Activated CD4-positive, alpha-beta T cell treated with anti-CD3 and anti-CD28 coated beads, Interleukin-2, amount 10 ng/mL, durations not matched to agents 24 days and 14 days (primary cell): ENCODE measurements at regions not wholly inside any gene's neighbourhood (a gene's known extent, or its start where the extent isn't known, plus 50 kb on each side); places are given as distances from the start of the nearest gene placed in this dataset.

Source experiments
- DNase-seq: peaks from one replicate; pipeline ENCODE4 v3.0.0; 2022
- H3K27ac Mint-ChIP-seq: one replicate; pipeline ENCODE4 v1.8.0; 2022; ENCODE audit warnings: mild to moderate bottlenecking, mixed read lengths
- H3K27me3 Mint-ChIP-seq: one replicate; pipeline ENCODE4 v1.8.0; 2022; ENCODE audit warnings: mixed read lengths
- H3K36me3 Mint-ChIP-seq: one replicate; pipeline ENCODE4 v1.8.0; 2022; ENCODE audit warnings: low read depth, mild to moderate bottlenecking, mixed read lengths
- H3K4me1 Mint-ChIP-seq: one replicate; pipeline ENCODE4 v1.8.0; 2021; ENCODE audit warnings: mixed read lengths
- H3K4me3 Mint-ChIP-seq: one replicate; pipeline ENCODE4 v1.8.0; 2022; ENCODE audit warnings: mild to moderate bottlenecking, moderate library complexity, mixed read lengths
- H3K9me3 Mint-ChIP-seq: one replicate; pipeline ENCODE4 v1.8.0; 2021; ENCODE audit warnings: mixed read lengths
- intact Hi-C: fragments of 100-400 bp; cut with micrococcal nuclease; formaldehyde crosslinking; loops from one replicate; pipeline ENCODE4 v1.15.1; 2023

DNA sequence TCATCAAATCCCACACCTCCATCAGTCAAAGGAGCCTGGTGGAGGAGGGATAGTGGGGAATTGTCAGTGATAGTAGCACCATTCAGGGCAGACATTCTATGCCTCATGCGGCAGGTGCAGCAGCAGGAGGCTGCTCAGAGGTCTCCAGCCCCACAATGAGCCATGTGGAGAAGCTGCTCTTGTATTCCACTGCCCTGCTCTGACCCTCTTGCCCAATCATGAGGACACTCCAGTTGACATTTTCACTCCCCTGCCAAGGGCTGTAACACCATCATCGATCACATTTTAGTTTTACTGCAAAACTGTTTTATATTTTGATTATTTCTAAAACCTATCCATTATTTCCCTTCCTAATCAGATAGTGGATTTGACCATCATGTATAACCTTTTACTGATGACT, 487.6 kb upstream of the KLHL29 start:
- no peaks in the 10 kb centered on the region for H3K27me3 Mint-ChIP-seq
- no peak overlapping the region for H3K4me3 Mint-ChIP-seq
- H3K9me3 Mint-ChIP-seq = no peaks in the 10 kb centered on the region
- DNase-seq = no peak
- H3K27ac Mint-ChIP-seq = no peak overlapping the region
- H3K36me3 Mint-ChIP-seq = no peaks in the 10 kb centered on the region
- intact Hi-C loops = no loop called here
- no peaks in the 10 kb centered on the region for H3K4me1 Mint-ChIP-seq

DNA sequence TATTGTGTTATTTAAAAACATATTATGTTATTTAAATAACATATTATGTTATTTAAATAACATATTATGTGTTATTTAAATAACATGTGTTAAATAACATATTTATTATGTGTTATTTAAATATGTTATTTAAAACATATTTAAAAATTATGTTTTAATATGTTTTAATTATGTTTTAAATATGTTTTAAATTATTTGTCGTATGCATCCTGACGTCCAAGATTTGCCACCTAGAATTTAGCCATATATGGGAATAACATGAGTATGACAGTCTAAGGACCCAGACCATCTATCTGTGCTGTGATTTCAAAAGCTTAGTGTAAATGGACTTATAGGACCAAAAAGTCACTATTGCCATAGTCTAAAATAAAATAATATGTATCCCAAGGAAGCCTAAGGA, 484.3 kb upstream of the KLHL29 start:
- H3K27ac Mint-ChIP-seq = no peak overlapping the region
- H3K9me3 Mint-ChIP-seq = no peaks in the 10 kb centered on the region
- intact Hi-C loops = no loop called here
- no peak for DNase-seq
- no peaks in the 10 kb centered on the region for H3K27me3 Mint-ChIP-seq
- no peak overlapping the region for H3K4me3 Mint-ChIP-seq
- H3K4me1 Mint-ChIP-seq = no peaks in the 10 kb centered on the region
- no peaks in the 10 kb centered on the region for H3K36me3 Mint-ChIP-seq

DNA sequence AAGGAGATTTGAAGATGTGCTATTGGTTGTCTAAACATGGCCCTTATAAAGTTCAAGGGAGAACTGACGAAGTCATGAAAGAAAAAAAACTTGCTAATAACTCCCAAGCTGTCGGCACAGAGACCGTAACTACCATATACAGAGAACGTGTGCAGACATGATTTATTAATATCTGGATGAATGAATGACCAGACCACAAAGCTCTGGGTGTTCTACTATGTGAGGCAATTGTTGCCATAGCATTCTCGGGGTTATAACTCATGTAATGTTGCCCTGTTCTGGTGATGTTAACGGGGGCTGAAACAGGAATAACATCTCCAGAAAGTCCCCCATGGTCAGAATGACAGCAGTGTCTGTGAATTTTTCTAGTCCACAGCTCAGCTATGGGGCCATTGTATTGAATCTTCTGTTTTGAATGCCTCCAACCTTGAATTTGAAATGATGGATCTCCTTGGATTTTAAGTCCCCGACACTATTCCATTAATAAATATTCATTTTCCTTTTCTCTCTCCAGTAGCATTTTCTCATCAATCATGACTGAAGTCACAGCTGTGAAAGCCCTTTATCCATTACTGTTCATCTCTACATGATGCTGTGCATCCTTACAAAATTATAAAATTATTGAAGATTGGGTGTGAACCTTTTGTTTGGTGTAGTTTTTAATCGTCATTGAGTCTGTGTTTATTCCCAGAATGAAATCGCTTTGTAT, 483.4 kb upstream of the KLHL29 start:
- intact Hi-C loops = no loop called here
- H3K9me3 Mint-ChIP-seq = no peaks in the 10 kb centered on the region
- H3K4me3 Mint-ChIP-seq = no peak overlapping the region
- no peak overlapping the region for H3K27ac Mint-ChIP-seq
- no peak for DNase-seq
- H3K27me3 Mint-ChIP-seq = no peaks in the 10 kb centered on the region
- no peaks in the 10 kb centered on the region for H3K4me1 Mint-ChIP-seq
- H3K36me3 Mint-ChIP-seq = no peaks in the 10 kb centered on the region

DNA sequence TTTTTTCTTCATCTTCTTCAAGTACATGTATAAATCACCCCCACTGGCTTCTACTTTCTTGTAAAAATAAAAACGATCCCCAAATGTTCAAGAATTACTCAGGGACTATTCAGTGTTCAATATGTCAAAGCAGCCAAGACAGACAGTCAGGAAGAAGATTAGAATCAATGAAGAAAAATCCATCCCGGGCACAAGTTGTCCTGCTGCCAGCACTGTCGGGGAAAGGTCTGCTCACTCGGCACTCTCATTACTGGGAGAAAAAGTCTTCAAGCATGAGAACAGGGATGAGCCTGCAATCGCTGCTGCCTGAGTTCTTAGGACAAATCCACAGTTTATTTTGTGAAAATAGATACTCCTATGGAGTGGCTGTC, 482.8 kb upstream of the KLHL29 start:
- no peak overlapping the region for H3K4me3 Mint-ChIP-seq
- no peak for DNase-seq
- no peaks in the 10 kb centered on the region for H3K4me1 Mint-ChIP-seq
- intact Hi-C loops = no loop called here
- H3K27me3 Mint-ChIP-seq = no peaks in the 10 kb centered on the region
- no peaks in the 10 kb centered on the region for H3K36me3 Mint-ChIP-seq
- no peak overlapping the region for H3K27ac Mint-ChIP-seq
- H3K9me3 Mint-ChIP-seq = no peaks in the 10 kb centered on the region

DNA sequence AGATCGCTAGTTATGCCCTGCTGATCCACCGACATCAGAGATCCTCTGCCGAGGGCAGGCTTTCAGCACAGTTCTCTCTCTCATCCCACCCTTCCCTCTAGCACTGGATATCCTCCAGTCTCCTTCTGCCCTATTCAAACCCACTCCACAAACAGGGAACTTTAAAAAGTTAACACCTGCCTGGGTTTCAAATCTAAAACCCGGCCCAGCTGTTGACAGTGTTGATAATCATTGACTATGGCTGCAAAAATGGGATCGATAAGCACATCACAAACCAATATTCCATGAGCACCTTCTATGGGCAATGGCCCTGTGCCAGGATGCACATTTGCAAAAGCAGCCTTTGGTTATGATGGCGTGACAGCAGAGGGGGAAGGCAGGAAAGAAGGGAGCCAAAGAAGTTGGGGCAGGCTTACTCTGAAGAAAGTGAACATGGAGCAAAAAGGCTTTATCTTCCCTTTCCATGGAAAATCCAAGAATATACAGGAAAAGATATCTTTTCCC, 482.3 kb upstream of the KLHL29 start:
- no peak overlapping the region for H3K4me3 Mint-ChIP-seq
- H3K4me1 Mint-ChIP-seq = no peaks in the 10 kb centered on the region
- no peaks in the 10 kb centered on the region for H3K36me3 Mint-ChIP-seq
- no peak for DNase-seq
- no peaks in the 10 kb centered on the region for H3K27me3 Mint-ChIP-seq
- H3K9me3 Mint-ChIP-seq = no peaks in the 10 kb centered on the region
- intact Hi-C loops = no loop called here
- H3K27ac Mint-ChIP-seq = no peak overlapping the region

DNA sequence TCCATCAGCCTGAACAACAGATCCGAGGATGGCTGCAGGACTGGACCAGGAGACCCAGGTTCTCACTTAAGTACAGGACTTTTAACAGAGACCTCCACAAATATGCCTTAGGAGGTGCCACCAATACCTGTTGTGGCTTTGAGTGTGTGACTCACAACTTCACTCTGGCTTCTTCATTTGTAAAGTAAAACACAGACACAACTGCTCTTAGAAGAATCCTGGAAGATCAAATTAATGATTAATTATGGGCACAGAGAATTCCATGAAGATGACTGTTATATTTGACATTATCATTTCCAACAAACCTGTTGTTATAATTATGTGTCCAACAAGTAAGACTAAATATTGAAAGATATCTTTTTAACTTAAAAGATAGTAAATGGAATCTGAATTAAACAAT, 481.4 kb upstream of the KLHL29 start:
- intact Hi-C loops = no loop called here
- DNase-seq = no peak
- Mint-ChIP-seq H3K36me3 (no peaks in the 10 kb centered on the region), H3K4me1 (no peaks in the 10 kb centered on the region), H3K9me3 (no peaks in the 10 kb centered on the region), H3K27me3 (no peaks in the 10 kb centered on the region), H3K4me3 (no peak overlapping the region), H3K27ac (no peak overlapping the region)

DNA sequence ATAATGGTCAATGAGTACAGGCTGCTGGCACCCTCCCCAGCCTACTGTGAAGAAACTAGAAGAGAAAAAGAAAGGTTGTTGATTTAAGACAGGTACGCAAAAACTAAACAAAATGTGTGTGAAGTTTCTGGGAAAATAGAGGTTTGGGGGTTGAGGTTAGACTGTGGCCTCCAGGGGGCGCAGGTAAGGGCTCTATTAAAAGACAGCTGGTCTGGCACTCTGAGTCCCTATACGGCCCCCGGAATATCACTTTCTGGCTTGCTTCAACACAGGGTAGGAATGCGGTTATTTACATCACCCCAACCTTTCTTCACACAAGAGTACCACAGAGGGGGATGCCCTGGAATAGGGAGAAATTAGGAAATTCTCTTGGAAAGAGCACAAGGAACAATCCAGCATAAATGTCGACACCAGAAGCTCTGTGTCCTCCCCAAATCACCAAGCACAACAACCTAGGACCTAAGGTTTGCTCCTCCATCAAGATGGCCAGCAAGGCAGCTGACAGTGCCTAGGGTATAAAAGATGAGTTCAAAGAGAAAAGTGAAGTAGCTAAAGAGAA, 480.8 kb upstream of the KLHL29 start:
- H3K4me1 Mint-ChIP-seq = no peaks in the 10 kb centered on the region
- no peak overlapping the region for H3K4me3 Mint-ChIP-seq
- H3K9me3 Mint-ChIP-seq = no peaks in the 10 kb centered on the region
- DNase-seq = peak; percentile 58
- H3K36me3 Mint-ChIP-seq = no peaks in the 10 kb centered on the region
- no peak overlapping the region for H3K27ac Mint-ChIP-seq
- no peaks in the 10 kb centered on the region for H3K27me3 Mint-ChIP-seq
- intact Hi-C loops = no loop called here

DNA sequence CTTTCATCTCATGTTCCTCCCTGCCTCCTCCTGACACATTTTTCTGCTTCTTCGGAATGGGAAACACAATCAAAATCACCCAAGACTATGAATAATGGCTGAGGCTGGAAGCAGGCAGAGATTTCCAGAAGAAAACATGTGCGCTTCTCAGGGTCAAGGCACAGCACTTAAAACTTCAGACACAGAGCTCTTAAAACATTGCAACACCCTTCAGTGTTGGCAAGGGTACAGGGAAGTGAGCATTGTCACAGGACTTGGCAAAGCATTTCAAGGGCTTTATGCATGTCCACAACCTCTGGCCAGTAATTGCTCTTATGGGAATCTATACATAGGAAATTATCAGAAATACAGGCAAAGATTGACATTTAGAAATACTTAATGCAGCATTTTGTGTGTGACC, 477.6 kb upstream of the KLHL29 start:
- Mint-ChIP-seq H3K27me3 (no peaks in the 10 kb centered on the region), H3K4me1 (no peaks in the 10 kb centered on the region), H3K4me3 (no peak overlapping the region), H3K27ac (no peak overlapping the region), H3K36me3 (no peaks in the 10 kb centered on the region), H3K9me3 (no peaks in the 10 kb centered on the region)
- intact Hi-C loops = no loop called here
- no peak for DNase-seq

DNA sequence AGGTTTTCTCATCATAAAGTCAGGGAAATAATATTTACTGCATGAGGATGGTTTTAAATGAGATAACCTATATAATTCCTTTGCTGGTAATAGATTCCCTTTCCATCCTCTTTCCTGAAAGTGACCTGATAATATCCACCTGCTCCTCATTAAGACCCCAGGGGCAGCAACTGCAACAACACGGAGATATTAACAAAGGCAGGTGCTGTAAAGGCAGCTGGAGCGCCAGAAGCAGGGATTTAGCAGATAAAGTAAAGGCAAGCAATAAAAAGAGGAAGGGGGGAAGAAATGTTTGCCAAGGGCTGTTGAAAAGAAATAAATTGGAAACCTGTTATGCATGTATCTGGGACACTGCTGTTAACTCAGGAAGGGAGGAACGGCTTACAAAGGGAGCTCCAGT, 472.6 kb upstream of the KLHL29 start:
- DNase-seq = no peak
- Mint-ChIP-seq H3K27me3 (no peaks in the 10 kb centered on the region), H3K4me1 (no peaks in the 10 kb centered on the region), H3K9me3 (no peaks in the 10 kb centered on the region), H3K36me3 (no peaks in the 10 kb centered on the region), H3K4me3 (no peak overlapping the region), H3K27ac (no peak overlapping the region)
- intact Hi-C loops = no loop called here

DNA sequence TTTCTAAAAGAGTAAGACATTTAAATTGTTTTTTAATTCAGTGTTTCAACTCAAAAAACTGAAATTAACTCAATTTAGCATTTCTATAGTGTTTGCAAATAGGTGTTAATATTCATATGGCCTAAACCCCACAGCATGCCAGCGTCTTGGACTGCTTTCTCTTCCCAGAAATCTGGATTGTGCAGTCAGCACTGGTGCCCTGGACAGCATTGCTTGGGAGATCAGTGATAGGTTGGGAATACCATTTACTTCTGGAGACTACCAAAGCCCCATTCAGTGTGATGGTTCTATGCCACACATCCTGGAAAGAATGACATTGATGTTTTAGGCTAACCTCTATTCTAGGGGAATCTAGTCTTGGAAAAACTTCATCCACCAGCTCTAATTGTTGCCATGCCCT, 455.0 kb upstream of the KLHL29 start:
- no peak for DNase-seq
- H3K27ac Mint-ChIP-seq = no peak overlapping the region
- no peaks in the 10 kb centered on the region for H3K27me3 Mint-ChIP-seq
- intact Hi-C loops = no loop called here
- no peaks in the 10 kb centered on the region for H3K36me3 Mint-ChIP-seq
- H3K4me1 Mint-ChIP-seq = no peaks in the 10 kb centered on the region
- no peak overlapping the region for H3K4me3 Mint-ChIP-seq
- no peaks in the 10 kb centered on the region for H3K9me3 Mint-ChIP-seq

DNA sequence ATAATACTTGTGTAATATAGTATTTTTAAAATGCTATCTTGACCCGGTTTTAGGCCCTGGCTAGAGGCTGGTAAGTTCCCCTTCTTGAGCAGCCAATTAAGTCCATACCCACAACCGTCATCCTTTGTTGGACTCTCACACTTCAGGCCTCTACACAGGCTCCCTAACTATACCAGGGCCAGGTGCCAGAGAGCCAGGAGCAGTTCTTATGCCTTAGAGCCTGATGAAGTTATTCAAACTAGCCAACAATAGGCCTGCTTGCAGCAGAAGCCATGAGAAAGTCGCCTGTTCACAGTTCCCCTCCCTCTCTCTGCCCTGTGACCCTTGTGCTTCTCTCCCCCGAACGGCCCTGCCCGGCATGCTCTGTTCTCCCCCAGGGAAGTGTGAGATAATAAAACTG, 454.2 kb upstream of the KLHL29 start:
- no peak overlapping the region for H3K27ac Mint-ChIP-seq
- no peaks in the 10 kb centered on the region for H3K36me3 Mint-ChIP-seq
- no peaks in the 10 kb centered on the region for H3K4me1 Mint-ChIP-seq
- H3K4me3 Mint-ChIP-seq = no peak overlapping the region
- no peaks in the 10 kb centered on the region for H3K9me3 Mint-ChIP-seq
- DNase-seq = no peak
- no peaks in the 10 kb centered on the region for H3K27me3 Mint-ChIP-seq
- intact Hi-C loops = no loop called here

DNA sequence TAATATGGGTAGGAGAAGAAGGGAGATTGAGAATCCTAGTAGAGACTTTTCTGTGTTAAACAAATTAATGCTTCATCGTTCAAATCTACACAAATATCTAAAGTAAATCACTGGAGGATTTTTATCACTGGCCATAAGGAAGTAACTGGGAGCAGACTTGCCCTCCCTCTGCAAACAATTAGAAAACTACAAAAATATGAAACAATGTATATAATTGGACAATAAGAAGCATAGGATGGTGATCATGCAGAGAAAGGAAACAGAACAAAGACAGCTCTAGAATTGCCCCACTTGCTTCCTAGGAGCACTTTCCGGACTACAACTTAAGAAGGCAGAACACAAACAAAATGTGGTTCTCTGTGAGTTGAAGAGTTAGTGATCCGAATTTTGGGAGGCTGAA, 452.7 kb upstream of the KLHL29 start:
- intact Hi-C loops = no loop called here
- DNase-seq = no peak
- no peak overlapping the region for H3K4me3 Mint-ChIP-seq
- no peaks in the 10 kb centered on the region for H3K4me1 Mint-ChIP-seq
- H3K27me3 Mint-ChIP-seq = no peaks in the 10 kb centered on the region
- H3K9me3 Mint-ChIP-seq = no peaks in the 10 kb centered on the region
- H3K36me3 Mint-ChIP-seq = no peaks in the 10 kb centered on the region
- H3K27ac Mint-ChIP-seq = no peak overlapping the region

DNA sequence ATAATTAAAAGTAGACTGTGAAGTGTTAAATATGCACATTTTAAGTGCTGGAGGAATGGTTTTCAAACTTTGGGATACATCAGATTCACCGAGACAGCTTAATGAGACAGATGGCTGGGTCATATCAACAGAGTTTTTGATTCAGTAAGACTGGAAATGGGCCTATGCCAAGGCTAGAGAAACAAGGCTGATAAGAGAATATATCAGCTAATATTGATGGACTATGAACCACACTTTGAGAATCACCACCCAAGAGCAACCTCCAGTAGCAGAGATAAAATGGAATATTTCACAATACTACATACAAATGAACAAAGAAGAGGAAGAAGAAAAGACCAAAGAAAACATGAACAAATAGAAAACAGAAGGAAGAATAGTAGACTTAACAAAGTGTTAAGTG, 450.2 kb upstream of the KLHL29 start:
- Mint-ChIP-seq H3K4me1 (no peaks in the 10 kb centered on the region), H3K4me3 (no peak overlapping the region), H3K27ac (no peak overlapping the region)

DNA sequence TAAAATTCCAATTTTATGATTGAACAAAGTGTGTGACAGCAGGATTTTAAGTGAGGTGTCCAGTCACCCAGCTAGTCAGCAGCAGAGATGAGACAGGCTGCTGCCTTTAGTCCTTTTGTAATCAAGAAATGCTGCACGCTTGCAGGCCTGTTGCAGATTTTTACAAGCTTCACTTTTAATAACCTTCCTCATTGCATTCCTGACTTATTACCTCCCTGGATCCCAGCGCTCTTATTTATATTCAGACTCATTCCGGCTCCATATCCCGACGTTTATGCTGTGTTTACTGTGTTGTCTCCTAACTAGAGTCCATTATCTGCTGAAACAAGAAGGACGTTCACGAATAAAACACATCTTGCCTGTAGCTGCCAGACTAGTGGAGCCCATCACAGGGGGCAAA, 442.5 kb upstream of the KLHL29 start:
- Mint-ChIP-seq H3K36me3 (no peaks in the 10 kb centered on the region), H3K27me3 (no peaks in the 10 kb centered on the region), H3K4me3 (no peak overlapping the region), H3K4me1 (no peaks in the 10 kb centered on the region), H3K9me3 (no peaks in the 10 kb centered on the region), H3K27ac (no peak overlapping the region)
- intact Hi-C loops = no loop called here
- no peak for DNase-seq

More for the DNA sequence above, 450.2 kb upstream of the KLHL29 start:
- intact Hi-C loops = no loop called here
- DNase-seq = no peak
- H3K9me3 Mint-ChIP-seq = no peaks in the 10 kb centered on the region
- H3K36me3 Mint-ChIP-seq = no peaks in the 10 kb centered on the region
- no peaks in the 10 kb centered on the region for H3K27me3 Mint-ChIP-seq

DNA sequence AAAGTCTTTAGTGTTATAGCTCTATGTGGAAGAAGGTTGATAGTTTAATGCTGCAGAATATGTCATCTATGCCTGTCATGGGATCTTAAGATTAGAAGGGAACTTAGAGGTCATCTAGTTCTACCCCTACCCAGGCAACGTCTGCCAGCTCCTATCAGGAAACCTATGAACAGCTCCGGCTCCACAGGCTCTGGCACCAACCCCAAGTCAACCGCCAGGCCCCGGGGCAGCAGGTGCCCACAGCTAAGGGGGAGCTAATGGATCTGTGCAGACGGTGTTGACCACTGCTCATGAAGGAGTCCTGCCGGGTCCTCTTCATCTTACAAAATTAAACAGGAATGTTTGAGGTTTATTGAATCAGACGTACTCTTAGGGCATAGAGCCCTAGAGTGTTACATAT, 440.8 kb upstream of the KLHL29 start:
- DNase-seq = peak; percentile 40
- Mint-ChIP-seq H3K4me1 (no peaks in the 10 kb centered on the region), H3K4me3 (no peak overlapping the region), H3K27me3 (no peaks in the 10 kb centered on the region), H3K27ac (no peak overlapping the region), H3K9me3 (no peaks in the 10 kb centered on the region), H3K36me3 (no peaks in the 10 kb centered on the region)
- intact Hi-C loops = no loop called here
